Smooth muscle cell (in vitro differentiated cells): ENCODE measurements at regions not wholly inside any gene's neighbourhood (a gene's known extent, or its start where the extent isn't known, plus 50 kb on each side); places are given as distances from the start of the nearest gene placed in this dataset.

Experiments
- DNase-seq: peaks from one replicate; lab custom pipeline; 2025; ENCODE audit not compliant: unreplicated experiment; lab: John Stamatoyannopoulos, UW
- H2AFZ ChIP-seq: fragments of 200-600 bp; sonication (generic); 2 replicates; pipeline ENCODE4 v1.6.0; 2016; ENCODE audit warnings: antibody characterized with exemption, low read depth, mild to moderate bottlenecking
- H3F3A ChIP-seq: fragments of 200-600 bp; sonication (generic); 2 replicates; pipeline ENCODE4 v1.6.0; 2017; ENCODE audit warnings: antibody characterized with exemption, low read depth
- H3K27ac ChIP-seq: fragments of 200-600 bp; sonication (generic); 2 replicates; pipeline ENCODE4 v1.5.1; 2016; ENCODE audit warnings: low read depth, mild to moderate bottlenecking
- H3K27me3 ChIP-seq: fragments of 200-600 bp; sonication (generic); 2 replicates; pipeline ENCODE4 v1.6.1; 2016; ENCODE audit warnings: low read depth, mild to moderate bottlenecking
- H3K36me3 ChIP-seq: fragments of 200-600 bp; sonication (generic); 2 replicates; pipeline ENCODE4 v1.5.1; 2016; ENCODE audit warnings: low read depth
- H3K4me1 ChIP-seq: fragments of 200-600 bp; sonication (generic); 2 replicates; pipeline ENCODE4 v1.5.1; 2016; ENCODE audit warnings: low read depth
- H3K4me2 ChIP-seq: fragments of 200-600 bp; sonication (generic); 2 replicates; pipeline ENCODE4 v1.6.0; 2016; ENCODE audit warnings: mild to moderate bottlenecking
- H3K4me3 ChIP-seq: fragments of 200-600 bp; sonication (generic); 2 replicates; pipeline ENCODE4 v1.5.1; 2016; ENCODE audit warnings: mild to moderate bottlenecking
- H3K79me2 ChIP-seq: fragments of 200-600 bp; sonication (generic); 2 replicates; pipeline ENCODE4 v1.6.0; 2016; ENCODE audit warnings: low read depth, mild to moderate bottlenecking
- H3K9ac ChIP-seq: fragments of 200-600 bp; sonication (generic); 2 replicates; pipeline ENCODE4 v1.6.0; 2016; ENCODE audit warnings: low read depth
- H3K9me3 ChIP-seq: fragments of 200-600 bp; sonication (generic); replicated peaks from 2 replicates; pipeline ENCODE4 v1.5.1; 2016; ENCODE audit warnings: low read depth
- H4K20me1 ChIP-seq: fragments of 200-600 bp; sonication (generic); 2 replicates; pipeline ENCODE4 v1.6.0; 2016; ENCODE audit warnings: low read depth
- CTCF ChIP-seq: fragments of 200-600 bp; sonication (generic); IDR thresholded peaks from 2 replicates; pipeline ENCODE4 v1.5.1; 2017; ENCODE audit warnings: borderline replicate concordance, mild to moderate bottlenecking, antibody characterized with exemption; ENCODE audit not compliant: insufficient read depth, poor library complexity, severe bottlenecking
- WGBS: methylation state at CpG from one replicate; pipeline ENCODE4 v1.1.7; 2016; ENCODE audit warnings: low lambda C conversion rate; 5-methylcytosine and 5-hydroxymethylcytosine counted together

- WGBS = 86% methylated on average over 2 of the region's 2 CpGs
- Histone ChIP-seq H3K27ac (no peak overlapping the region), H3K9ac (no peak overlapping the region), H3K36me3 (no peaks in the 10 kb centered on the region), H3K79me2 (no peaks in the 10 kb centered on the region), H3K9me3 (no peaks in the 10 kb centered on the region), H3K27me3 (no peaks in the 10 kb centered on the region), H3F3A (no peaks in the 10 kb centered on the region), H4K20me1 (no peaks in the 10 kb centered on the region), H3K4me2 (no peak overlapping the region), H3K4me3 (no peak overlapping the region), H2AFZ (no peak overlapping the region), H3K4me1 (no peaks in the 10 kb centered on the region)
- DNase-seq = no peak
- TF ChIP-seq CTCF = no peak
These were observed 191.2 kb downstream of the FAM170A start for GRCh38 chr5:119820608-119821007.

- no peak overlapping the region for H2AFZ ChIP-seq
- no peaks in the 10 kb centered on the region for H3K4me1 ChIP-seq
- no peaks in the 10 kb centered on the region for H4K20me1 ChIP-seq
- no peak overlapping the region for H3K4me2 ChIP-seq
- no peaks in the 10 kb centered on the region for H3K36me3 ChIP-seq
- no peak overlapping the region for H3K9ac ChIP-seq
- no peaks in the 10 kb centered on the region for H3K79me2 ChIP-seq
- no peak overlapping the region for H3K27ac ChIP-seq
- no peak overlapping the region for H3K4me3 ChIP-seq
- 77% methylated on average over 3 of the region's 3 CpGs for WGBS
- no peaks in the 10 kb centered on the region for H3K27me3 ChIP-seq
- DNase-seq = no peak
- TF ChIP-seq CTCF = no peak
- no peaks in the 10 kb centered on the region for H3F3A ChIP-seq
- no peaks in the 10 kb centered on the region for H3K9me3 ChIP-seq
These were observed 199.2 kb downstream of the FAM170A start for GRCh38 chr5:119828541-119828940.

- H3K4me1 ChIP-seq = no peaks in the 10 kb centered on the region
- H3K36me3 ChIP-seq = no peaks in the 10 kb centered on the region
- H3K79me2 ChIP-seq = no peaks in the 10 kb centered on the region
- no peaks in the 10 kb centered on the region for H3K9me3 ChIP-seq
- H3K27ac ChIP-seq = no peak overlapping the region
- H3F3A ChIP-seq = no peaks in the 10 kb centered on the region
- no peaks in the 10 kb centered on the region for H3K27me3 ChIP-seq
- no peak overlapping the region for H3K4me2 ChIP-seq
- no peak overlapping the region for H3K4me3 ChIP-seq
- H3K9ac ChIP-seq = no peak overlapping the region
- no peaks in the 10 kb centered on the region for H4K20me1 ChIP-seq
- no peak overlapping the region for H2AFZ ChIP-seq
- no peak for TF ChIP-seq CTCF
- no peak for DNase-seq
These were observed 200.0 kb downstream of the FAM170A start for GRCh38 chr5:119829341-119829740.

GRCh38 chr5:119833176-119833575 lies 203.8 kb downstream of the FAM170A start:
- Histone ChIP-seq H3K9me3 (no peaks in the 10 kb centered on the region), H3K27ac (no peak overlapping the region), H3K36me3 (no peaks in the 10 kb centered on the region), H3K4me2 (no peak overlapping the region), H4K20me1 (no peaks in the 10 kb centered on the region), H3K79me2 (no peaks in the 10 kb centered on the region), H3K4me1 (no peaks in the 10 kb centered on the region), H3K9ac (no peak overlapping the region), H2AFZ (no peak overlapping the region), H3K27me3 (no peaks in the 10 kb centered on the region), H3F3A (no peaks in the 10 kb centered on the region), H3K4me3 (no peak overlapping the region)
- TF ChIP-seq CTCF = no peak
- WGBS = 92% methylated on average over 4 of the region's 4 CpGs
- no peak for DNase-seq
